Mesendoderm (in vitro differentiated cells): ENCODE measurements at regions not wholly inside any gene's neighbourhood (a gene's known extent, or its start where the extent isn't known, plus 50 kb on each side); places are given as distances from the start of the nearest gene placed in this dataset.

Experiments used
- DNase-seq: peaks from one replicate; pipeline ENCODE4 v3.0.0; 2013
- H2AK5ac ChIP-seq: 2 replicates; pipeline ENCODE4 v1.6.1; 2013; ENCODE audit warnings: low read length, inconsistent platforms
- H2BK120ac ChIP-seq: 2 replicates; pipeline ENCODE4 v1.6.1; 2013; ENCODE audit warnings: low read depth, mild to moderate bottlenecking, low read length, moderate library complexity, mixed read lengths
- H2BK15ac ChIP-seq: replicated peaks from 2 replicates; pipeline ENCODE4 v1.6.1; 2013; ENCODE audit warnings: low read depth, mild to moderate bottlenecking, moderate library complexity
- H2BK5ac ChIP-seq: 2 replicates; pipeline ENCODE4 v1.6.1; 2013; ENCODE audit warnings: low read length, inconsistent platforms
- H3K18ac ChIP-seq: 2 replicates; pipeline ENCODE4 v1.6.1; 2013; ENCODE audit warnings: mild to moderate bottlenecking, low read length, mixed read lengths
- H3K23ac ChIP-seq: one replicate; pipeline ENCODE4 v1.6.1; 2013; ENCODE audit warnings: low read length
- H3K27ac ChIP-seq: 2 replicates; pipeline ENCODE4 v1.5.1; 2013; ENCODE audit warnings: low read depth, mild to moderate bottlenecking, inconsistent platforms, low read length, moderate library complexity
- H3K27me3 ChIP-seq: 2 replicates; pipeline ENCODE4 v1.6.1; 2013; ENCODE audit warnings: low read length, control low read depth, mild to moderate bottlenecking, inconsistent platforms; ENCODE audit not compliant: insufficient read depth, poor library complexity
- H3K36me3 ChIP-seq: 2 replicates; pipeline ENCODE4 v1.6.1; 2013; ENCODE audit warnings: low read length, inconsistent platforms; ENCODE audit not compliant: control insufficient read depth, insufficient read depth
- H3K4ac ChIP-seq: one replicate; pipeline ENCODE4 v1.6.1; 2013; ENCODE audit warnings: low read depth, mild to moderate bottlenecking, low read length, moderate library complexity
- H3K4me1 ChIP-seq: 2 replicates; pipeline ENCODE4 v1.6.1; 2013; ENCODE audit warnings: low read depth, low read length, inconsistent platforms; ENCODE audit not compliant: control insufficient read depth
- H3K4me2 ChIP-seq: 2 replicates; pipeline ENCODE4 v1.6.1; 2013; ENCODE audit warnings: low read length
- H3K4me3 ChIP-seq: 2 replicates; pipeline ENCODE4 v1.5.1; 2013; ENCODE audit warnings: mild to moderate bottlenecking, low read length
- H3K56ac ChIP-seq: one replicate; pipeline ENCODE4 v1.6.1; 2013; ENCODE audit warnings: low read length
- H3K79me1 ChIP-seq: 2 replicates; pipeline ENCODE4 v1.6.1; 2013; ENCODE audit warnings: low read length, inconsistent platforms
- H3K79me2 ChIP-seq: 2 replicates; pipeline ENCODE4 v1.6.1; 2013; ENCODE audit warnings: mild to moderate bottlenecking, low read length; ENCODE audit not compliant: control insufficient read depth, insufficient read depth
- H3K9ac ChIP-seq: 2 replicates; pipeline ENCODE4 v1.6.1; 2013; ENCODE audit warnings: low read length, inconsistent platforms
- H4K5ac ChIP-seq: one replicate; pipeline ENCODE4 v1.6.1; 2013; ENCODE audit warnings: low read length
- H4K8ac ChIP-seq: one replicate; pipeline ENCODE4 v1.6.1; 2013; ENCODE audit warnings: low read depth, mild to moderate bottlenecking, control low read depth, low read length, moderate library complexity
- WGBS: extraction: QIAGEN DNeasy Blood & Tissue Kit; methylation state at CpG from one replicate; pipeline ENCODE4 v1.1.7; 2013; ENCODE audit warnings: low lambda C conversion rate, missing lambda C conversion rate; ENCODE audit not compliant: insufficient coverage; ENCODE audit errors: extremely low coverage; 5-methylcytosine and 5-hydroxymethylcytosine counted together

DNA sequence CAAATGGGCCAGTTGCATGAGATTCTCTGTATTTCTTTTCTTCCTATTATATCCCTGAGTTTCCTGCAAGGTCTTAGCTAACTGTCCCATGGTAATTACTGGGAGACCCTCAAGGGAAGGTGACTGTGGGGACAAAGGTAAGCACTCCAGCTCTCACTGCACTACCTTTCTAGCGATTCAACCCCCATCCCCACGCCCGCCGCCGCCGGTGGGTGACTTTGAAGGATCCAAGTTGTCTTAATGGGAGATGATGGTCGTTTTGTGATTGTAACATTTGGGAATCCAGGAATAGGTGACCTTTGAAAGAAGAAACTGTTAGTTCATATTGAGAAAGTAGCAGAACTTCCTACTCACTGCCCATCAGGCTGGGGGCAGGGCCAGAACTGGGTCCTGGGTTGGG lies 265.5 kb downstream of the LRFN2 start:
- Histone ChIP-seq H3K18ac (no peak overlapping the region), H3K4ac (no peak overlapping the region), H4K8ac (no peak overlapping the region), H3K4me1 (no peaks in the 10 kb centered on the region), H3K23ac (no peak overlapping the region), H3K36me3 (no peaks in the 10 kb centered on the region), H3K4me2 (no peak overlapping the region), H3K27ac (no peak overlapping the region), H3K79me1 (no peaks in the 10 kb centered on the region), H2BK15ac (no peak overlapping the region), H3K56ac (no peak overlapping the region), H2AK5ac (no peak overlapping the region), H4K5ac (no peak overlapping the region), H3K4me3 (no peak overlapping the region), H3K9ac (no peak overlapping the region), H3K27me3 (no peaks in the 10 kb centered on the region), H2BK120ac (no peak overlapping the region), H2BK5ac (no peak overlapping the region), H3K79me2 (no peaks in the 10 kb centered on the region)
- no CpG with 5 or more reads among the region's 7 CpGs for WGBS
- DNase-seq: no peak

DNA sequence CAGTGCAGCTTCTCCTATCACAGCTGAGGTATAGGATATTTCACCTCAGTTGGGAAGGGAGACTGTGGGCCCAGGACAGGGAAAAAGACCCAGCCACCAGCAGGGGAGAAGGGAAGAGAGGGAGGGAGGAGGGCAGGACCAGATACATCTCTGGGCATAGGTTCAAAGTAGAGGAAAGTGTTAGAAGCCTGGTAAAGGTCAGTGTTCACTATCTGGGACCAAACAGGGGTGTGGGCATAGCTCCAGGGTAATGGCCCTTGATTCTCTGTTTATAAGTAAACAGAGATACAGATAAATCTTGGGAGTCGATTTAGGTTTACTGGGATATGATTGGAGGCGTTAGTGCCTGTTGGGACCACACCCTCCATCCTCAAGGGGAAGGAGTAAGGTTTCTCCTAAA lies 266.2 kb downstream of the LRFN2 start:
- Histone ChIP-seq H3K4ac (no peak overlapping the region), H4K5ac (no peak overlapping the region), H2BK15ac (no peak overlapping the region), H3K9ac (no peak overlapping the region), H2BK120ac (no peak overlapping the region), H3K18ac (no peak overlapping the region), H3K79me1 (no peaks in the 10 kb centered on the region), H3K36me3 (no peaks in the 10 kb centered on the region), H2BK5ac (no peak overlapping the region), H3K27me3 (no peaks in the 10 kb centered on the region), H3K23ac (no peak overlapping the region), H2AK5ac (no peak overlapping the region), H3K4me3 (no peak overlapping the region), H3K4me2 (no peak overlapping the region), H3K79me2 (no peaks in the 10 kb centered on the region), H4K8ac (no peak overlapping the region), H3K56ac (no peak overlapping the region), H3K27ac (no peak overlapping the region), H3K4me1 (no peaks in the 10 kb centered on the region)
- no CpG with 5 or more reads among the region's 2 CpGs for WGBS
- no peak for DNase-seq

GRCh38 chr6:40320441-40320840 lies 266.7 kb downstream of the LRFN2 start:
- Histone ChIP-seq H3K4me3 (no peak overlapping the region), H2BK15ac (no peak overlapping the region), H3K79me1 (no peaks in the 10 kb centered on the region), H2BK120ac (no peak overlapping the region), H3K79me2 (no peaks in the 10 kb centered on the region), H4K8ac (no peak overlapping the region), H3K9ac (no peak overlapping the region), H3K56ac (no peak overlapping the region), H3K4me1 (no peaks in the 10 kb centered on the region), H2AK5ac (no peak overlapping the region), H3K27me3 (no peaks in the 10 kb centered on the region), H3K36me3 (no peaks in the 10 kb centered on the region), H3K23ac (no peak overlapping the region), H3K27ac (no peak overlapping the region), H4K5ac (no peak overlapping the region), H2BK5ac (no peak overlapping the region), H3K4me2 (no peak overlapping the region), H3K4ac (no peak overlapping the region), H3K18ac (no peak overlapping the region)
- no CpG with 5 or more reads among the region's 3 CpGs for WGBS
- DNase-seq: no peak

GRCh38 chr6:40319124-40319523 lies 268.0 kb downstream of the LRFN2 start:
- no peak overlapping the region for H3K4me3 ChIP-seq
- no peaks in the 10 kb centered on the region for H3K27me3 ChIP-seq

GRCh38 chr6:40315060-40315459 lies 272.1 kb downstream of the LRFN2 start:
- no peak overlapping the region for H2AK5ac ChIP-seq
- no CpG with 5 or more reads among the region's 5 CpGs for WGBS
- no peak overlapping the region for H3K4me2 ChIP-seq
- H3K27me3 ChIP-seq: no peaks in the 10 kb centered on the region
- H4K8ac ChIP-seq: no peak overlapping the region
- H2BK5ac ChIP-seq: no peak overlapping the region
- H3K79me2 ChIP-seq: no peaks in the 10 kb centered on the region
- H3K4ac ChIP-seq: no peak overlapping the region
- H3K9ac ChIP-seq: no peak overlapping the region
- H3K18ac ChIP-seq: no peak overlapping the region
- H2BK120ac ChIP-seq: no peak overlapping the region
- no peaks in the 10 kb centered on the region for H3K36me3 ChIP-seq
- no peak overlapping the region for H3K4me3 ChIP-seq
- no peak overlapping the region for H2BK15ac ChIP-seq
- H3K79me1 ChIP-seq: no peaks in the 10 kb centered on the region
- H3K23ac ChIP-seq: no peak overlapping the region
- DNase-seq: no peak
- H4K5ac ChIP-seq: no peak overlapping the region
- no peaks in the 10 kb centered on the region for H3K4me1 ChIP-seq
- no peak overlapping the region for H3K27ac ChIP-seq
- H3K56ac ChIP-seq: no peak overlapping the region

More at GRCh38 chr6:40319124-40319523, 268.0 kb downstream of the LRFN2 start:
- no peak overlapping the region for H3K23ac ChIP-seq
- no peak overlapping the region for H4K5ac ChIP-seq
- H2AK5ac ChIP-seq: no peak overlapping the region
- H4K8ac ChIP-seq: no peak overlapping the region
- no peak overlapping the region for H3K18ac ChIP-seq
- H3K4ac ChIP-seq: no peak overlapping the region
- H3K4me1 ChIP-seq: no peaks in the 10 kb centered on the region
- no peaks in the 10 kb centered on the region for H3K36me3 ChIP-seq
- no peak overlapping the region for H2BK15ac ChIP-seq
- H3K27ac ChIP-seq: no peak overlapping the region
- no peak for DNase-seq
- no peak overlapping the region for H2BK5ac ChIP-seq
- H3K79me1 ChIP-seq: no peaks in the 10 kb centered on the region
- H3K4me2 ChIP-seq: no peak overlapping the region
- H3K56ac ChIP-seq: no peak overlapping the region
- H3K79me2 ChIP-seq: no peaks in the 10 kb centered on the region
- no peak overlapping the region for H3K9ac ChIP-seq
- H2BK120ac ChIP-seq: no peak overlapping the region

DNA sequence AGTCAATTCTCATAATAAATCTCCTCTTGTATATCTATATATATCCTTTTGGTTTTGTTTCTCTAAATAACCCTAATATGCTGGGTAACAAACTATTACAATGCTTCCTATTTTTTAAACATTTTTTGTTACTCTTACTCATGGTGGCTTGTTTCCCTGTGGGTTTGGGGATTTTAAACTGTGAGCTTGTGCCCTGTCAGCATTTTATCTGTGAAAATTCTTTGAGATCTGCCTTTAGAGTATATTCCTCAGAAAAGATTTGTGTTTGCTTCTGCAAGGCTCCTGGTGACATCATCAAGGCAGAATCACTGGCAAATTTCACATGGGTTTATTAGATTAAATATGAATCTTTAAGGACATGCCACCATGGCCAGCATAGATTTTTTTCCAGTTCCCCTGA lies 273.6 kb downstream of the LRFN2 start:
- no peak overlapping the region for H3K4me3 ChIP-seq
- no peak for DNase-seq
- no peak overlapping the region for H3K9ac ChIP-seq
- no peak overlapping the region for H3K23ac ChIP-seq
- H4K8ac ChIP-seq: no peak overlapping the region
- no peaks in the 10 kb centered on the region for H3K79me2 ChIP-seq
- no peak overlapping the region for H3K18ac ChIP-seq
- H3K4me1 ChIP-seq: no peaks in the 10 kb centered on the region
- H3K36me3 ChIP-seq: no peaks in the 10 kb centered on the region
- no peak overlapping the region for H3K4me2 ChIP-seq
- H4K5ac ChIP-seq: no peak overlapping the region
- no peak overlapping the region for H2BK5ac ChIP-seq
- no peak overlapping the region for H2BK15ac ChIP-seq
- H2AK5ac ChIP-seq: no peak overlapping the region
- H3K27me3 ChIP-seq: no peaks in the 10 kb centered on the region
- H3K4ac ChIP-seq: no peak overlapping the region
- no peaks in the 10 kb centered on the region for H3K79me1 ChIP-seq
- H3K27ac ChIP-seq: no peak overlapping the region
- no peak overlapping the region for H3K56ac ChIP-seq
- no peak overlapping the region for H2BK120ac ChIP-seq
